ENCODE measurements at regions not wholly inside any gene's neighbourhood (a gene's known extent, or its start where the extent isn't known, plus 50 kb on each side); places are given as distances from the start of the nearest gene placed in this dataset.
A peak's percentile ranks its signal among the peaks of the same experiment; 100 is the strongest.

DNA sequence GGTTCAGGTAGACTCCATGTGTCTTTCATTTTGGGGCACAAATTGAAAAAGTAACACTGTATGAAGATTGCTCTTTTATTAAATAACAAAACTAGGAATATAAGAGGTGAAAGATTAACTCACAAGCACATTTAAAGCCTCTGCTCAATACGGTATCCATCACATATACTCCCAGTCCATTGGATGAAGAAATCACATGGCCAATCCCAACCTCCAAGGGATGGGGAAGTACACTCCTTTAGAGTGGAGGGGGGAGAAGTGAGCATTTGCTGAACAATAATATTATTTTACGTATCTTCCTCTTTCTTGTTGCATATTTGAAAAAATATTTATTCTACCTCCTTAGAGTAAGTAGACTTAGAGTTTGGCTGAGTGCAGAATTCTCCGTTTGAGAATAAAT lies 316.5 kb downstream of the LMX1A start:
- Histone ChIP-seq H3K36me3 (replicated peaks) (no peaks in the 10 kb centered on the region), H3K4me1 (peaks cover 25% of the 10 kb centered on the region), H3K4me3 (peak overlapping the region; percentile 31), H3K9me3 (no peaks in the 10 kb centered on the region), H3K27me3 (ENCODE audit: low read depth) (no peaks in the 10 kb centered on the region)
- in situ Hi-C loops (cut with MboI; ENCODE audit: low sequenced_read_pairs) = no loop called here
- peak; percentile 54 to 79 for DNase-seq (ENCODE audit: low spot score in 2 of 2)

DNA sequence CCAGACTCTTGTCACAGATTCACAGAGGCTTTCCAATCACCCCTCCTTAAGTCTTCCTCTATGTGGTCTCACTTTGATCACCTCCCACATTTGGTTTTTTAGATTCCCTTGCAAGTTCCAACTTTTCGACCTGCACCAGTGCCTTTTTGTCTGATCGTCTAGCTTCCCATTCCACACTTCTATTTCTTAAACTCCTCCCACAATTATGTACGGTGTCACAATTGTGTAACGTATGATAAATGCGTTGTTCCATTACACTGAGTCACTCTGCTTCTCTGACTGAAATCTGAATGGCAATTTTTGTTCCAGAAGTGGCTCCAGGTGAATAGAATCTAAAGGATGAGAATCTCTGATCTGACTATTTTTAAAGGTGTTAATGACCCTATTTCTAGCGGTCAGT lies 320.1 kb downstream of the LMX1A start:
- DNase-seq (ENCODE audit: low spot score in 2 of 2) = no peak
- in situ Hi-C loops (cut with MboI; ENCODE audit: low sequenced_read_pairs) = no loop called here
- H3K36me3 ChIP-seq (replicated peaks) = no peaks in the 10 kb centered on the region
- H3K4me1 ChIP-seq = peaks cover 19% of the 10 kb centered on the region
- H3K4me3 ChIP-seq = no peak overlapping the region
- no peaks in the 10 kb centered on the region for H3K9me3 ChIP-seq
- H3K27me3 ChIP-seq (ENCODE audit: low read depth) = no peaks in the 10 kb centered on the region

DNA sequence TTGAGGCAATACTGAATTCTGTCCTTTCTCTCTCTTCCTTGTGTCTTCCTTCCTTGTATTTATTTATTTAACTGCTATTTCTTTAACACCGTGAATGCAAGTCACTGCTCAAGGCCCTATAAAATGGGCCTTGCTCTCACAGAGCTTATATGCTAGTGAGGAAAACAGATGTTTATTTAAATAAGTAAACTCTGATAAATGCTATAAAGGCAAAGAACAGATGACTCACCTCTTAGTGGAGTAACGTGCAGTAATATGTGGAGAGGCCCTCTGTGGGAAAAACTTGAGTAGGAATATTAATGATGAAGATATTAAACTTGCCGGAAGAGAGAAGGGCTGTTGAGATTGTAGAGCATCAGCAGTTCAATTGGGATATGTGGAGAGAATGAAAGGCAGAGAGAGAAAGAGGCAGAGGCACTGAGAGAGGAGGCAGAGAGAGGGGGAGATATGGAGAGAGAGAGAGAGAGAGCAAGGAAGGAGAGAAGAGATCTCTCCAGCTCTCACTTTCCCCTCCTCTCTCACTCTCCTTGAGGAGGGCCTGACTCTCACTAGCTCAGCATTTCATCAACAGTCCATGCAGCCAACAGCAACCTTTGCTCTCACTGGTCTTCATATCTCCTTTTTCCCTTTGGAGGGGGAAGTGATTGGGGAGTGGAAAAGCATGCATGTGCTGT lies 322.2 kb downstream of the LMX1A start:
- no peaks in the 10 kb centered on the region for H3K9me3 ChIP-seq
- no peaks in the 10 kb centered on the region for H3K36me3 ChIP-seq (replicated peaks)
- H3K27me3 ChIP-seq (ENCODE audit: low read depth) = no peaks in the 10 kb centered on the region
- in situ Hi-C loops (cut with MboI; ENCODE audit: low sequenced_read_pairs) = no loop called here
- no peak for DNase-seq (ENCODE audit: low spot score in 2 of 2)
- peaks cover 9% of the 10 kb centered on the region for H3K4me1 ChIP-seq
- H3K4me3 ChIP-seq = no peak overlapping the region

DNA sequence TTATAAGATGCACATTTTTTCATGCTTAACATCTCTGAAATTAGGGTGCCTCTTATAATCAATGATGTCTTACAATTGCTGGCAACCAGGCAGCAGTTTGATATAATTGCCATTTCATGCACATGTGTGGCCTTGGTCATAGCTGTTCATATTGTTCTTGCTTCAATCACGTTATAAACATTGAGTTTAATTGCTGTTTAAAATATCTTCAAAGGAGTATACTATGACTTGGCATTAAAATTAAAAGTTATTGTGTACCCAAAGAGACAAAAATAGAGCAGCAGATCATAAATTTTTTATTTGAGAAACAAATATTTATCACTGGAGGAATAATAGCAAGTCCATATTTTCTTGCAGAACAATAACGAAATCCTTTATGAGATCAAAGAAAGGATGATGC lies 325.5 kb downstream of the LMX1A start:
- in situ Hi-C loops (cut with MboI; ENCODE audit: low sequenced_read_pairs) = no loop called here
- Histone ChIP-seq H3K36me3 (replicated peaks) (no peaks in the 10 kb centered on the region), H3K4me1 (peaks cover 14% of the 10 kb centered on the region), H3K27me3 (ENCODE audit: low read depth) (no peaks in the 10 kb centered on the region), H3K9me3 (no peaks in the 10 kb centered on the region), H3K4me3 (no peak overlapping the region)
- DNase-seq (ENCODE audit: low spot score in 2 of 2) = no peak

DNA sequence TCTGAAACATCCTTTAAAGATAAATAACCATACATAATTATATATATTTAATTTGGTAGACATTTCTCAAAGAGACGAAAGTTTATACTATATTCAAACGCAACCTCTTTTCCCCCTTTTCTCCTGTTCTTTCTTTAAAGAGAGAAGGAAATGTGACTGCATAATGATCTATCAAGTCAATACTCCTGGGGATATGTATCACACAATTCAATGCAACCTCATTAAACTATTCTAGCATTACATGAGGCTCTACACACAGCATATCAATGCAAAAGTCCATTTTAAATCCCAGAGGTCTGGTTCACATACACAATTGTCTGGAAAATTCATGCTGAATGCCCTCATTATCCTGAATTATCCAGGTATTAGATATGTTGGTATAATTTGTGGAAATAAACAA lies 330.7 kb downstream of the LMX1A start:
- in situ Hi-C loops (cut with MboI; ENCODE audit: low sequenced_read_pairs) = no loop called here
- H3K4me1 ChIP-seq = peaks cover 5% of the 10 kb centered on the region; the same call in 1 of the 2 replicates
- no peaks in the 10 kb centered on the region for H3K36me3 ChIP-seq (replicated peaks)
- H3K4me3 ChIP-seq = no peak overlapping the region
- no peaks in the 10 kb centered on the region for H3K27me3 ChIP-seq (ENCODE audit: low read depth)
- no peak for DNase-seq (ENCODE audit: low spot score in 2 of 2)
- no peaks in the 10 kb centered on the region; the same call in none of the 2 replicates for H3K9me3 ChIP-seq

DNA sequence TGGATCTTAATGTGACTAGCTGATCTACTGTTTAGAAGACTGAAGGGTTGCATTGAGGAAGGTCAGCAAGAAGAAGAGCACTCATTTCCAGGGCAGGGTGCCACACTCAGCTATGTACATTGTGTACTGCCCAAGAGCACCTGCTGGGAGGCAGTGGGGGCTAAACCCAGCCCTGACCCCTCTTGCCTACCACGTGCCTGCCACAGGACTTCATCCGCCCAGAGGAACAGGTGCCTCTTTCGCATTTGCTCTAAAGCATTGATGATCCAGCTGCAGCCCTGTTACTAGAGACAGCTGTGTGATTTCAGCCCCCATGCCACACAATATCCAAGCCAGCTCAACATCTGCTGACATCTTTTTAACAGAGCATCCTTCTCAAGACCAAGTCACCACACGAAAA lies 341.8 kb downstream of the LMX1A start:
- in situ Hi-C loops (cut with MboI; ENCODE audit: low sequenced_read_pairs) = no loop called here
- Histone ChIP-seq H3K27me3 (ENCODE audit: low read depth) (no peaks in the 10 kb centered on the region), H3K9me3 (no peaks in the 10 kb centered on the region), H3K4me3 (no peak overlapping the region), H3K36me3 (replicated peaks) (no peaks in the 10 kb centered on the region), H3K4me1 (peaks cover 2% of the 10 kb centered on the region; the same call in 1 of the 2 replicates)
- DNase-seq (ENCODE audit: low spot score in 2 of 2) = no peak

DNA sequence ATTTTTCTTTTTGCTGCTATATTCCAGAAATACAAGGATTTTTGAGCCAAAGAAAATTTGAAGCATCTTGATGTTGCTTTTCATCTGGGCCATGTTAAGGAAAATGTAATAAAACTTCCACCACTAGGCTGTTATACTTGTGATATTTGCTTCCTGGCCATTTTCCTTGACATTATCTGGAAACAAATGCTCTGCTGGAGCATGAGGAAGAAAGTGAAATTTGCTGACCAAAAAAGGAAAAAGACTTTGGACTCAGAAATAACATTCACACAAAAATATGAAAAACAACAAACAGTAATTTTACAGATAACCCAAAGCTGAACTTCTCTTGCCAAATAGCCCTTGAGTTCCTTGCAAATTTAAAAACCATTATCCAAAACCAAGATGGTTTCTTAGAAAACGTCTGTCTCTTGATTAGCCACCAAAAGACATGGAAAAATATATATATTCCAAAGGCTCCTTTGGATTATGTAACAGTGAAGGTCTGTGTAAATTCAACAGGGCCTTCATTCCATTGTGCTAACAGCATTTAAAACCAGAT lies 344.5 kb downstream of the LMX1A start:
- H3K4me3 ChIP-seq = no peak overlapping the region
- no peak for DNase-seq (ENCODE audit: low spot score in 2 of 2)
- H3K9me3 ChIP-seq = no peaks in the 10 kb centered on the region
- no peaks in the 10 kb centered on the region for H3K36me3 ChIP-seq (replicated peaks)
- peaks cover 2% of the 10 kb centered on the region; the same call in 1 of the 2 replicates for H3K4me1 ChIP-seq
- in situ Hi-C loops (cut with MboI; ENCODE audit: low sequenced_read_pairs) = no loop called here
- H3K27me3 ChIP-seq (ENCODE audit: low read depth) = peaks cover 7% of the 10 kb centered on the region

DNA sequence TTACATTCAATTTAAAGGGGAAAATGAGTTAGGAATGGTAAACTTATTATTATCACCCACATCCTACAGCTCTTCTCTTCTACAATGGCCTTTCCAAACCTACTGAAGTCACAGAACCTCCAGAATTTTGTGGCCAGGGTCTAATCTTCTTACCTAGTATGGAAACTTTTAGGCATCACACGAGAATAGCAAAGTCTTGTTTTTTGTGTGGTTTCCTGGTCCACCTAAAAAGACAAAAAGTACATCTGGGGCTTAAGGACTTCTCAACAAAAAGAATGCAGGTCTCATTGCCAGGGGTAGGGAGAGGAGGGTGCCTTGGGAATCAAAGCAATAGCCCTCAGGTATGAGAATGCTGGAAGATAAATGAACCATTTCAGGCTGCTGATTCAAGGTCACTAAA lies 345.3 kb downstream of the LMX1A start:
- in situ Hi-C loops (cut with MboI; ENCODE audit: low sequenced_read_pairs) = no loop called here
- Histone ChIP-seq H3K36me3 (replicated peaks) (no peaks in the 10 kb centered on the region), H3K4me3 (no peak overlapping the region), H3K27me3 (ENCODE audit: low read depth) (peaks cover 7% of the 10 kb centered on the region), H3K9me3 (no peaks in the 10 kb centered on the region), H3K4me1 (peaks cover 2% of the 10 kb centered on the region; the same call in 1 of the 2 replicates)
- DNase-seq (ENCODE audit: low spot score in 2 of 2) = no peak

DNA sequence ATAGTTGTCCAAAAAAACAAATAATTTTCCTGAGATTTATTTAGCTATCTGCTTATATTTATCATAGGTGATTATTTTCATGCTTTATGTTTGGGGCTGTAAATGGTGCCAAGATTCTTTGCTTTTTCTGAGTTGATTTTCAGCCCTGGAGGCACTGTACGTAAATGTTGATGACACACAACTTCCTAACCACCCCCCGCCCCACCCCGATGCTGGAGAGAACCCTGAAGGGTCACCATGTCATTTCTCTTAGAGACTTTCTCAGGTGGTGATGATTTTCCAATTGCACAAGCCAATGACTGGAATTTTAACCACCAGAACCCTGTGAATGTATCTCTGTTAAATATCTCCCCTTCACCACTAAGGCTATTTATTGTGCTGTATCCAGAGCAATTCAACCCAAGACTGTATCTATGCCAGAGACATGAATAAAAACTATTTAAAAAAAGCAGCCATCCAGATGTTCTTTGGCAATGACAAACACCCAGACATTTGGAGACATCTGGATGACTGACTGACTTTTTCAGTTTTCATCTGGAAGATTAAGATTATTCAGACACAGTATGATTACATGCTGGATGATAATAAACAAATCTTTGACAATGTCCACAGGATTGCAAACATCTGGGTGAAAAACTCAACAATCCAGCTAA lies 346.0 kb downstream of the LMX1A start:
- Histone ChIP-seq H3K36me3 (replicated peaks) (no peaks in the 10 kb centered on the region), H3K9me3 (no peaks in the 10 kb centered on the region), H3K4me1 (peaks cover 2% of the 10 kb centered on the region; the same call in 1 of the 2 replicates), H3K4me3 (no peak overlapping the region), H3K27me3 (ENCODE audit: low read depth) (peaks cover 7% of the 10 kb centered on the region)
- no peak for DNase-seq (ENCODE audit: low spot score in 2 of 2)
- in situ Hi-C loops (cut with MboI; ENCODE audit: low sequenced_read_pairs) = no loop called here

DNA sequence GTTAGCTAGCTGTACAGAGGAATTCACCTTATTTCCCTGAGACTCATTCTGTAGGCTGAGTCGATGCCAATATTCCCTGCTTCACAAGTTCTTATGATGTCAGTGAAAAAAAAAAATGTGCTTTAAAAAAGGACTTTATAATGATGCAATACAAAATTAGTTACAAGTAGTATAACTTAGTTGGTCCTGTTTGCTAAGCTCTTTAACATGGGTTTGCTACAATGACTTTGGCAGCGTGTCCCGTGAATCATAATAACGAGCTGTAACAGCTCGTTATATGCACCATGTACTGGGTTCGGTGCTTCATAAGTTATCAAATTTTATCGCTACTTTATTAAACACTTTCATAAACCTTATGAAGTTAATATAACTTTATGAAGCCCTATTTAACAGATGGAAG lies 349.7 kb downstream of the LMX1A start:
- H3K27me3 ChIP-seq (ENCODE audit: low read depth) = peaks cover 7% of the 10 kb centered on the region
- DNase-seq (ENCODE audit: low spot score in 2 of 2) = no peak
- in situ Hi-C loops (cut with MboI; ENCODE audit: low sequenced_read_pairs) = no loop called here
- no peaks in the 10 kb centered on the region for H3K9me3 ChIP-seq
- H3K4me1 ChIP-seq = no peaks in the 10 kb centered on the region
- no peak overlapping the region for H3K4me3 ChIP-seq
- no peaks in the 10 kb centered on the region for H3K36me3 ChIP-seq (replicated peaks)

DNA sequence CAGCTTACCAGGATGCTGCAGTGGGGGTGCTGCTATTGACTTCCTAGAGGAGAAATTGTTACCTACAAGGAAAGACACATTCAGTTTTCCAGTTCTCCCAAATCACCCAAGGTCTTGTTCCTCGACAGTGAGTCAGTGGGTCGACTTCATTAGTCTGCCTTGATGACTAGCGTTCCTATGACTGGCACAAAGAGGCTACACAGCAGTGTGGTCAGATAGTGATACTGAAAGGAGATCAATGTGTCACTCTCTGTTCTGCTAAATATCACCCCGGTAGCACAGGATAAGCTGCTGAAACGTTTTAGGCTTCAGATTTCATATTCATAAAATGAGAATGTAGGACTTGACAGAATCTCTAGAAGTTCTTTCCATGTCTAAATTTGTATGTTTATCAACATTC lies 357.4 kb downstream of the LMX1A start:
- no peak overlapping the region for H3K4me3 ChIP-seq
- no peaks in the 10 kb centered on the region for H3K4me1 ChIP-seq
- peaks cover 13% of the 10 kb centered on the region for H3K27me3 ChIP-seq (ENCODE audit: low read depth)
- in situ Hi-C loops (cut with MboI; ENCODE audit: low sequenced_read_pairs) = no loop called here
- no peaks in the 10 kb centered on the region for H3K36me3 ChIP-seq (replicated peaks)
- no peak for DNase-seq (ENCODE audit: low spot score in 2 of 2)
- no peaks in the 10 kb centered on the region for H3K9me3 ChIP-seq

DNA sequence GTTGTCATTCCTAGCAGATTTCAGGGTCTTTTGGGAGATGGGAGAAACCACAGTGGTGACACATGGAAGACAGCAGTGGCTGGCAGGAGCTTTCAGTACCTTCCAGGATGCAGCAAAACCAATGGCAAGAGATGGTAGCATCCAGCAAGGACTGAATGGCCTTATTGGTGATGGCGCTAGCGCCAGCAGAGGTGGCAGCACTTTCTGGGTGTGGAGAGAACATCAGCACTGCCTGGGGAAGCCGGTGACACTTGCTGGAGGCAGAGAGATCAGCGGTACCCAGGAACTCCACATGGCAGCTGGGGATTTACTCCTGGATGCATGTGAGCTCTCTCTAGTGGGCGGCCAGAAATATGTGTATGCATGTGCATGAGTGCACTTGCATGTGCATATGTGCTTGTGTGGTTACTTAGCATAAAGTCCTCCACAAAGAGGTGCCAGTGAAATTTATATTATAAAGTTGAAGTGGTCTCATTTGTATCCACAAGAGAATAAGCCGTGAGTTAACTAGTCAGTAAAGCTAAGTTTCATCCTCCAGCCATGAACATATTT lies 364.7 kb downstream of the LMX1A start:
- in situ Hi-C loops (cut with MboI; ENCODE audit: low sequenced_read_pairs) = no loop called here
- no peaks in the 10 kb centered on the region for H3K4me1 ChIP-seq
- no peaks in the 10 kb centered on the region for H3K9me3 ChIP-seq
- DNase-seq (ENCODE audit: low spot score in 2 of 2) = no peak
- peaks cover 13% of the 10 kb centered on the region; the same call in 1 of the 2 replicates for H3K27me3 ChIP-seq (ENCODE audit: low read depth)
- H3K4me3 ChIP-seq = no peak overlapping the region
- H3K36me3 ChIP-seq (replicated peaks) = no peaks in the 10 kb centered on the region

DNA sequence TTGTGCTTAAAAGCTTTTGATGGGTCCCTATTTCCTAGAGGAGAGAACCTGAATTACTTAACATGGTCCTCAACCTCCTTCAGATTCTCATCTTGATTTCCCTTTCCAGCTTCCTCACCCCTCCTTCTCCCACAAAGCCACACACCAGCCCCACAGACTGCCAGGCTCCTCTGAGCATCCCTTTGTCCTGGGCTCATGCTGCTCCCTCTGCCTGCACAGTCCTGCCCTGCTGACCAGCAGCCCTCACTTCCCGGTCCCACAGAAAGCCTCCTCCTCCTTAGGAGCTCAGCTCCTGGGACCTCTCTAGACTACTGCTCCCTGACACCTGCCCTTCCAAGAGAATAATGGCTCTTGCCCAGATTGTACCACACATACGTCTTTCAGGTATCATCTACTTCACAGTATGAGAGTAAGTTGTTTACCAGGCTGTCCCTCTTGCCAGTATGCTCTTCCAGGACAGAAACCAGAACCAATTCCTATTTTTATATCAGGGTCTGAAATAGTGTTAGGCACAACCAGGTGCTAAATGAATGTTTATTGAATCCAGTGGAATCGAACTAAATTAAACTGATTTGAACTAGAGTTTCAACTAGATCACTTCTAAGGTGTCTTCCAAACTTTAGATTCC lies 373.4 kb downstream of the LMX1A start:
- no peak for DNase-seq (ENCODE audit: low spot score in 2 of 2)
- H3K36me3 ChIP-seq (replicated peaks) = no peaks in the 10 kb centered on the region
- in situ Hi-C loops (cut with MboI; ENCODE audit: low sequenced_read_pairs) = no loop called here
- H3K4me1 ChIP-seq = no peaks in the 10 kb centered on the region
- no peaks in the 10 kb centered on the region for H3K9me3 ChIP-seq
- no peak overlapping the region for H3K4me3 ChIP-seq
- no peaks in the 10 kb centered on the region for H3K27me3 ChIP-seq (ENCODE audit: low read depth)

DNA sequence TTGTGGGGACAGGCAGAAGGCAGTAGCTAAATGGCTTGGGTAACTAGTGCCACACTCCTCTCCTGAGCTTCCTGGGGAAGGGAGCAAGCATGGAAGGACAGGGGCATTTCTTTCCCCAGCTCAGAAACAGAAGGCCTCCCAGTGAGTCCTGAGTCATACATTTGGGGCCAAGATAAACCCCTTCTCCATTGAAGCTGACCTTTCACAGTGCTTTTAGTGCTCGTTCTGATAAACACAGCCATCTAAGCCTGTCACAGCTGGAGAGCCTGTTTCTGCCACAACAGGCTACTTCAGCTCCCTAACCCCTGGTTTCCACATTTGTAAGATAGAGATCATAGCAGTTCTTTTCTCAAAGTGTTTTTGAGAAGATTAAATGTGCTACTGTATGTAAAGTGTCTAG lies 374.0 kb downstream of the LMX1A start:
- DNase-seq (ENCODE audit: low spot score in 2 of 2) = no peak
- H3K27me3 ChIP-seq (ENCODE audit: low read depth) = no peaks in the 10 kb centered on the region
- no peaks in the 10 kb centered on the region for H3K9me3 ChIP-seq
- no peak overlapping the region for H3K4me3 ChIP-seq
- H3K4me1 ChIP-seq = no peaks in the 10 kb centered on the region
- no peaks in the 10 kb centered on the region for H3K36me3 ChIP-seq (replicated peaks)
- in situ Hi-C loops (cut with MboI; ENCODE audit: low sequenced_read_pairs) = no loop called here

Measured in HAP-1 (cell line).